ENCODE measurements at regions not wholly inside any gene's neighbourhood (a gene's known extent, or its start where the extent isn't known, plus 50 kb on each side); places are given as distances from the start of the nearest gene placed in this dataset.

DNA sequence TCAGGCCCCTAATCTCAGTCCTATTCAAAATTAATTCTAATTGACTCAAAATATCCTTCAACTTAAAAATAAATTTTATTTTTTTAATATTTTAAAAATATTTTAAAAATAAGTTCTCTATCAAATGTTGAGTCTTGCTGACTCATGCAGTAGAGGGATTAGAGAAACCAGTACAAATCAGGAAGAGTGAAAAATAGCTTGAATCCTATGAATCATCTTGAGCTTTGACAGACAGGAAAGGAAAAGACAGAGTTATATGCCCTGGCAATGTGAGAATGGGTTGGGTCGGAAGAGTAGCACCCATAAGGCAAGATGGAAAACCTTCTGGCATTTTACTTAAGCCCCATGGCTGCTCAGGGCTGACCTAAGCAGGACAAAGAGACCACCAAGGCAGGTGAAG, 346.6 kb upstream of the RUNX1 start:
- no peaks in the 10 kb centered on the region for H4K20me1 ChIP-seq (ENCODE audit: insufficient read depth)
- no peaks in the 10 kb centered on the region for H3K27me3 ChIP-seq (ENCODE audit: insufficient read depth)
- H3F3A ChIP-seq (replicated peaks; ENCODE audit: insufficient read depth), result peaks cover 12% of the 10 kb centered on the region
- WGBS (ENCODE audit: low lambda C conversion rate), result 57% methylated on average over 1 of the region's 1 CpG
- no peaks in the 10 kb centered on the region for H3K36me3 ChIP-seq (replicated peaks in 1 of 2; ENCODE audit: control insufficient read depth in 1 of 2, insufficient read depth in 2 of 2, low read length in 1 of 2)
- POLR2A ChIA-PET, result no interaction called here
- CTCF ChIA-PET, result interaction anchor here (0.6 to 1.4 kb wide), 2 partner anchors 9 to 650 kb away, joined by 3 to 7 read pairs; no protein-coding TSS in a partner anchor
- H3K27ac ChIP-seq (ENCODE audit: low read depth in 2 of 2, low read length in 1 of 2), result peak overlapping the region in 1 of 2 experiments; percentile 36; a peak in 1 of 4 replicates
- H3K4me3 ChIP-seq (ENCODE audit: low read depth in 2 of 2, low read length in 1 of 2), result no peak overlapping the region
- no peaks in the 10 kb centered on the region for H3K9me2 ChIP-seq
- H2AFZ ChIP-seq (ENCODE audit: low read depth), result peak overlapping the region; percentile 60; the same call in 1 of the 2 replicates
- H3K4me1 ChIP-seq (ENCODE audit: control insufficient read depth in 1 of 2, insufficient read depth in 2 of 2, low read depth in 1 of 2, low read length in 1 of 2), result no peaks in the 10 kb centered on the region; a peak in 2 of 4 replicates
- no peak overlapping the region for H3K9ac ChIP-seq
- H3K9me3 ChIP-seq, result no peaks in the 10 kb centered on the region
- no peaks in the 10 kb centered on the region for H3K79me2 ChIP-seq (ENCODE audit: insufficient read depth)
- TF ChIP-seq TCF12 (IDR thresholded peaks at IDR 0.05), result peak; percentile 23
- TF ChIP-seq, protein P1, sequence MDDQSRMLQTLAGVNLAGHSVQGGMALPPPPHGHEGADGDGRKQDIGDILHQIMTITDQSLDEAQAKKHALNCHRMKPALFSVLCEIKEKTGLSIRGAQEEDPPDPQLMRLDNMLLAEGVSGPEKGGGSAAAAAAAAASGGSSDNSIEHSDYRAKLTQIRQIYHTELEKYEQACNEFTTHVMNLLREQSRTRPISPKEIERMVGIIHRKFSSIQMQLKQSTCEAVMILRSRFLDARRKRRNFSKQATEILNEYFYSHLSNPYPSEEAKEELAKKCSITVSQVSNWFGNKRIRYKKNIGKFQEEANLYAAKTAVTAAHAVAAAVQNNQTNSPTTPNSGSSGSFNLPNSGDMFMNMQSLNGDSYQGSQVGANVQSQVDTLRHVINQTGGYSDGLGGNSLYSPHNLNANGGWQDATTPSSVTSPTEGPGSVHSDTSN (IDR thresholded peaks at IDR 0.05), result peak; percentile 84
- no peak for TF ChIP-seq GABPA (IDR thresholded peaks at IDR 0.05; ENCODE audit: low read depth)
- no peak for TF ChIP-seq RAD21 (IDR thresholded peaks at IDR 0.05; ENCODE audit: low read length)
- TF ChIP-seq FOSL2 (IDR thresholded peaks at IDR 0.05; ENCODE audit: borderline replicate concordance, low read depth), result peak; percentile 50; the same call in 1 of the 2 replicates
- no peak for TF ChIP-seq IRF3 (IDR thresholded peaks at IDR 0.05; ENCODE audit: low read depth, low read length)
- 0 out of 2 replicates have a peak, but pooled peaks have one; percentile 18 for TF ChIP-seq NFIC (IDR thresholded peaks at IDR 0.05; ENCODE audit: borderline replicate concordance)
- peak; percentile 22; the same call in 1 of the 2 replicates for TF ChIP-seq ELF1 (IDR thresholded peaks at IDR 0.05)
- peak; percentile 28; the same call in 1 of the 2 replicates for TF ChIP-seq JUND (IDR thresholded peaks at IDR 0.05)
- DNase-seq, result no peak
- H3K4me2 ChIP-seq, result peak overlapping the region; percentile 36; the same call in 1 of the 2 replicates

GRCh38 chr21:35394634-35395369, 345.7 kb upstream of the RUNX1 start:
- Histone ChIP-seq H3K9me2 (no peaks in the 10 kb centered on the region), H3K27me3 (ENCODE audit: insufficient read depth) (no peaks in the 10 kb centered on the region), H3K36me3 (replicated peaks in 1 of 2; ENCODE audit: control insufficient read depth in 1 of 2, insufficient read depth in 2 of 2, low read length in 1 of 2) (no peaks in the 10 kb centered on the region), H3K4me1 (ENCODE audit: control insufficient read depth in 1 of 2, insufficient read depth in 2 of 2, low read depth in 1 of 2, low read length in 1 of 2) (peaks cover 0 to 2% of the 10 kb centered on the region in 2 experiments; a peak in 3 of 4 replicates), H3K79me2 (ENCODE audit: insufficient read depth) (no peaks in the 10 kb centered on the region), H3F3A (replicated peaks; ENCODE audit: insufficient read depth) (peaks cover 21% of the 10 kb centered on the region), H3K4me2 (no peak overlapping the region), H4K20me1 (ENCODE audit: insufficient read depth) (no peaks in the 10 kb centered on the region), H3K4me3 (ENCODE audit: low read depth in 2 of 2, low read length in 1 of 2) (no peak overlapping the region), H3K9me3 (no peaks in the 10 kb centered on the region), H2AFZ (ENCODE audit: low read depth) (no peak overlapping the region), H3K9ac (no peak overlapping the region), H3K27ac (ENCODE audit: low read depth in 2 of 2, low read length in 1 of 2) (no peak overlapping the region)
- ChIA-PET CTCF (no interaction called here), POLR2A (no interaction called here)
- WGBS (ENCODE audit: low lambda C conversion rate), result 91% methylated on average over 7 of the region's 7 CpGs
- no peak for DNase-seq
- TF ChIP-seq GATA2 (CRISPR knock-in tag; IDR thresholded peaks at IDR 0.05), result no peak
- TF ChIP-seq REST (IDR thresholded peaks at IDR 0.05; ENCODE audit: low read depth, low read length), result no peak
- TF ChIP-seq NRF1 (IDR thresholded peaks at IDR 0.05; ENCODE audit: low read depth, low read length), result no peak

Data from SK-N-SH (cell line).